Activated CD4-positive, alpha-beta T cell treated with anti-CD3 and anti-CD28 coated beads, Interleukin-2, amount 50 U/mL, for 24 hours (primary cell): ENCODE measurements at regions not wholly inside any gene's neighbourhood (a gene's known extent, or its start where the extent isn't known, plus 50 kb on each side); places are given as distances from the start of the nearest gene placed in this dataset.

Source experiments
- DNase-seq, 2 donors: peaks; one replicate each; pipeline ENCODE4 v3.0.0-alpha.2; 2020; ENCODE audit warnings: low read depth in 1 of 2, low spot score in 1 of 2

GRCh38 chr9:99282406-99282805 is 60.3 kb downstream of the SEC61B start:
- DNase-seq = no peak

GRCh38 chr9:99285965-99286364 is 63.9 kb downstream of the SEC61B start:
- no peak for DNase-seq

- no peak for DNase-seq
Measured at GRCh38 chr9:99286536-99286935, 64.5 kb downstream of the SEC61B start.

GRCh38 chr9:99287641-99288040 is 65.6 kb downstream of the SEC61B start:
- DNase-seq = no peak

- DNase-seq = no peak
Measured at GRCh38 chr9:99288830-99289229, 66.7 kb downstream of the SEC61B start.

GRCh38 chr9:99294850-99295461 is 72.9 kb downstream of the SEC61B start:
- no peak for DNase-seq

- DNase-seq = no peak
Measured at GRCh38 chr9:99296291-99296951, 74.3 kb downstream of the SEC61B start.

- no peak for DNase-seq
Measured at GRCh38 chr9:99298614-99299013, 76.5 kb downstream of the SEC61B start.

GRCh38 chr9:99299211-99300102 is 77.4 kb downstream of the SEC61B start:
- no peak for DNase-seq

GRCh38 chr9:99300103-99300439 is 78.0 kb downstream of the SEC61B start:
- no peak for DNase-seq

GRCh38 chr9:99300603-99301002 is 78.5 kb downstream of the SEC61B start:
- DNase-seq = no peak

GRCh38 chr9:99303177-99303576 is 81.1 kb downstream of the SEC61B start:
- no peak for DNase-seq

GRCh38 chr9:99305124-99305523 is 83.0 kb downstream of the SEC61B start:
- DNase-seq = no peak

- no peak for DNase-seq
Measured at GRCh38 chr9:99305820-99306811, 84.0 kb downstream of the SEC61B start.

GRCh38 chr9:99307851-99308250 is 85.8 kb downstream of the SEC61B start:
- DNase-seq = no peak

GRCh38 chr9:99309141-99309939 is 87.3 kb downstream of the SEC61B start:
- DNase-seq = no peak

- no peak for DNase-seq
Measured at GRCh38 chr9:99312736-99313135, 90.7 kb downstream of the SEC61B start.

GRCh38 chr9:99319048-99319447 is 97.0 kb downstream of the SEC61B start:
- DNase-seq = no peak

- no peak for DNase-seq
Measured at GRCh38 chr9:99322299-99322698, 100.2 kb downstream of the SEC61B start.
